ENCODE measurements at regions not wholly inside any gene's neighbourhood (a gene's known extent, or its start where the extent isn't known, plus 50 kb on each side); places are given as distances from the start of the nearest gene placed in this dataset.
"Not testable (repeated sequence)": the region's sequence is repeated elsewhere in the genome, so short reads cannot be mapped to it uniquely, and the experiment has no call there.

DNA sequence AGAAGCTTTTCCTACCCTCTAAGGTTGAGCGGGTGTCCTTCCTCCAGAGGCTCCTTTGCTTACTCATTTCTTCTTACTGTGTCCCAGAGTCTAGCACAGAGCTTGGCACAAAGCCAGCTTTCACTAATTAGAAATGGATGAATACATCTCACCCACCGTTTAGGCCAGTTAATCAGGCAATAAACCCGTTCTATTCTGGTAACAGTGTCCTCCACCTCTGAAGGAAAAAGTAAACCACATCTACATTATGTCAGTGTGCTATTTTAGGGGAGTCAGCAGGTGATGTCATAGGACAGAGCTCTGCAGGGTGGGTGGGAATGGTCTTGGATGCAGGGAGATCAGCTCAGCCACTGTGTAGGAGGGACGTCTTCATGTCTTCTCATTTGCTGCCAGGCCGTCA is 109.2 kb downstream of the OSTF1 start:
- DNase-seq (no peak), ATAC-seq (ENCODE audit: low read depth in 2 of 2) (no peak)
- Histone ChIP-seq H3K4me3 (ENCODE audit: low read depth, low read length) (no peak overlapping the region), H3K27ac (ENCODE audit: insufficient read depth, low read length, poor library complexity, severe bottlenecking) (no peak overlapping the region), H3K36me3 (ENCODE audit: control insufficient read depth, insufficient read depth, low read length) (no peaks in the 10 kb centered on the region), H3K27me3 (ENCODE audit: control insufficient read depth, insufficient read depth, low read length) (no peaks in the 10 kb centered on the region), H3K4me1 (ENCODE audit: control insufficient read depth, insufficient read depth, low read length, poor library complexity, severe bottlenecking) (no peaks in the 10 kb centered on the region), H3K9me3 (ENCODE audit: control insufficient read depth in 2 of 2, low read length in 2 of 2) (no peaks in the 10 kb centered on the region)
- H3K36me3 Mint-ChIP-seq: no peaks in the 10 kb centered on the region
- H3K4me1 Mint-ChIP-seq: peaks cover 0 to 4% (median 2%) of the 10 kb centered on the region in 4 donors
- peak overlapping the region in 1 of 3 donors; percentile 7 for H3K27ac Mint-ChIP-seq
- H3K9me3 Mint-ChIP-seq: no peaks in the 10 kb centered on the region
- no peak overlapping the region for H3K4me3 Mint-ChIP-seq
- no peaks in the 10 kb centered on the region for H3K27me3 Mint-ChIP-seq

DNA sequence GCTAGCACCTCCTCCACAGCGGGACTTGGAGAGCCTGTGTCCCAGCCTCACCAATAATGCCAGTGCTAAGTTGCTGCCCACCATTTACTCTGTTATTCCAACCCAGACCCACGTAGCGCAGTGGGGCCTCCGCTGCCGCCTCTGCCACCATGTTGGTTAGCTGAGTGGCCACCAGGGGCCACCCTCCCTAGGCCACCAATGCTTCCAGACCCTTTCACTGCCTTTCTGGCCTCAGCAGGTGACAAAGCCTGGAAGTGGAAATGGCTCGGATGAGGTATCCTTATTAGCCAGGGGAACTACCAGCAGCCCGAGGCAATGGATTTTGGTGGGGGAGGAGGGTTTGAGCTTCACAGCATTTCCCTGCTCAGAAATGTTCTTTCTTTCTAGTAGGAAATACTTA is 110.1 kb downstream of the OSTF1 start:
- Histone ChIP-seq H3K27ac (ENCODE audit: insufficient read depth, low read length, poor library complexity, severe bottlenecking) (no peak overlapping the region), H3K4me1 (ENCODE audit: control insufficient read depth, insufficient read depth, low read length, poor library complexity, severe bottlenecking) (no peaks in the 10 kb centered on the region), H3K9me3 (ENCODE audit: control insufficient read depth in 2 of 2, low read length in 2 of 2) (no peaks in the 10 kb centered on the region), H3K27me3 (ENCODE audit: control insufficient read depth, insufficient read depth, low read length) (no peaks in the 10 kb centered on the region), H3K4me3 (ENCODE audit: low read depth, low read length) (no peak overlapping the region), H3K36me3 (ENCODE audit: control insufficient read depth, insufficient read depth, low read length) (no peaks in the 10 kb centered on the region)
- no peaks in the 10 kb centered on the region for H3K9me3 Mint-ChIP-seq
- no peak overlapping the region for H3K4me3 Mint-ChIP-seq
- no peaks in the 10 kb centered on the region for H3K36me3 Mint-ChIP-seq
- no peaks in the 10 kb centered on the region for H3K27me3 Mint-ChIP-seq
- no peak overlapping the region for H3K27ac Mint-ChIP-seq
- ATAC-seq (ENCODE audit: low read depth in 2 of 2) (no peak), DNase-seq (no peak)
- peaks cover 0 to 4% (median 2%) of the 10 kb centered on the region in 4 donors for H3K4me1 Mint-ChIP-seq

DNA sequence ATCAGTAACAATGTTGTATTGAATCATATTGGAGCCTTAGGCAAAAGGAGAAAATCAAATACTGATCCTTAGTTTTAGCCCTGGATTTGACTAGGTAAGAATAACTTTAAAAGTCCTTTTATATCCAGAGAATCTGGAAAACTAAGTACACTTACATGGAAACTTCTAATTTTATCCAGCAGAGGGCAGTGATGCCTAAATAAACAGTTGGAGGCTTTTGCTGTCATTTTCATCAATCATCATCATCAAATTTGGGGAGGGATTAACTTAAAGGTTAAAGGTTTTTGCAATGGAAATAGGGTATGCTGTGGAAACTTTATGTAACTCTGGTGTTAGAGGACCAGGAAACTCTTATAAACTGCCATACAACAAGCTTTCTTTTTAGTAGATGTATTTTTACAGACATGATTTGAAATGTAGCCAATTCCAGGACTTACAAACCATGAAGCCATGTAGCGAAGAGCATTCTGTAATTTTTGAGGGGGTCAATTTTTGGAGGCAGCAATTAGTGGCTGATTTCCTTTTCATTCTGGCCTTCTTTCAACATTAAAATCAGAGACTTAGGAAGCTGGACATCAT is 112.7 kb downstream of the OSTF1 start:
- no peaks in the 10 kb centered on the region for H3K4me1 ChIP-seq (ENCODE audit: control insufficient read depth, insufficient read depth, low read length, poor library complexity, severe bottlenecking)
- no peaks in the 10 kb centered on the region for H3K9me3 ChIP-seq (ENCODE audit: control insufficient read depth in 2 of 2, low read length in 2 of 2)
- Mint-ChIP-seq H3K4me1 (peaks cover 0 to 4% (median 2%) of the 10 kb centered on the region in 4 donors), H3K27me3 (no peaks in the 10 kb centered on the region), H3K27ac (peak overlapping the region in 1 of 3 donors; percentile 78), H3K36me3 (no peaks in the 10 kb centered on the region), H3K4me3 (no peak overlapping the region), H3K9me3 (no peaks in the 10 kb centered on the region)
- H3K27me3 ChIP-seq (ENCODE audit: control insufficient read depth, insufficient read depth, low read length): no peaks in the 10 kb centered on the region
- no peak for ATAC-seq (ENCODE audit: low read depth in 2 of 2)
- H3K36me3 ChIP-seq (ENCODE audit: control insufficient read depth, insufficient read depth, low read length): no peaks in the 10 kb centered on the region
- peak in 2 of 3 donors; percentile 50 to 71 for DNase-seq
- H3K27ac ChIP-seq (ENCODE audit: insufficient read depth, low read length, poor library complexity, severe bottlenecking): no peak overlapping the region
- H3K4me3 ChIP-seq (ENCODE audit: low read depth, low read length): no peak overlapping the region

DNA sequence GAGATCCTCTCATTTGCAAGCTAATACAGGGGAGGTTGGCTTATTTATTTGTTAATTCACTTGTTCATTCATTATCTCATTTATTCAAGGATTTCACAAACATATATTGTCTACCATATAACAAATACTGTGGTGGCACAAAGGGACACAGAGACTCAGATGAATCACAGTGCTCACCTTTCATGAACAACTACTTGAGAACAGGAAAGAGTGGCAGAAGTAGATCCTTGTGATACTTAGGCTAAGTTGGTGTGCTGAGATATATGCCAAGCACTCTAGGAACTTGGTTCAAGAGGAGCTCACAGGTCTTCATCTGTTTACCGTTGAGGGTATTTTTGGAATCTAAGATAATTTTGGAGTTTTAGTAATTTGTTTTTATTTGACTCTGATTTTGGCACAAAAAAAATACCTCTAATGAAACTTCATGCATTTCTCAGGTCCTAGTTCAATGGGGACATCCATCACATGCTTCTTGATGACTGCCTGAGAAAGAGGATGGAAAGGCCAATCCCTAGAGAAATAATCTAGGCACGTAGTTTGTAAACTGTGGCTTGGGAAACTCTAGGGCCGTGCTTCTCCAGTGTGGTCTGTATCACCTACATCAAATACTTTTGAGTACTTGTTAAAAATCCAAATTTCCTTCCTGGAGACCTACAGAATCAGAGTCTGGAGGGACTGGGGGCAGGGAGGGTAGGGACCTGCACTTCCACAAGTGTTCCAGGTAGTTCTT is 113.3 kb downstream of the OSTF1 start:
- Mint-ChIP-seq H3K4me3 (no peak overlapping the region), H3K27me3 (no peaks in the 10 kb centered on the region), H3K4me1 (peaks cover 0 to 4% (median 2%) of the 10 kb centered on the region in 4 donors), H3K9me3 (no peaks in the 10 kb centered on the region), H3K36me3 (no peaks in the 10 kb centered on the region), H3K27ac (peak overlapping the region in 1 of 3 donors; percentile 78)
- Histone ChIP-seq H3K4me1 (ENCODE audit: control insufficient read depth, insufficient read depth, low read length, poor library complexity, severe bottlenecking) (no peaks in the 10 kb centered on the region), H3K36me3 (ENCODE audit: control insufficient read depth, insufficient read depth, low read length) (no peaks in the 10 kb centered on the region), H3K27me3 (ENCODE audit: control insufficient read depth, insufficient read depth, low read length) (no peaks in the 10 kb centered on the region), H3K4me3 (ENCODE audit: low read depth, low read length) (no peak overlapping the region), H3K9me3 (ENCODE audit: control insufficient read depth in 2 of 2, low read length in 2 of 2) (no peaks in the 10 kb centered on the region), H3K27ac (ENCODE audit: insufficient read depth, low read length, poor library complexity, severe bottlenecking) (no peak overlapping the region)
- DNase-seq: no peak
- ATAC-seq (ENCODE audit: low read depth in 2 of 2): no peak

DNA sequence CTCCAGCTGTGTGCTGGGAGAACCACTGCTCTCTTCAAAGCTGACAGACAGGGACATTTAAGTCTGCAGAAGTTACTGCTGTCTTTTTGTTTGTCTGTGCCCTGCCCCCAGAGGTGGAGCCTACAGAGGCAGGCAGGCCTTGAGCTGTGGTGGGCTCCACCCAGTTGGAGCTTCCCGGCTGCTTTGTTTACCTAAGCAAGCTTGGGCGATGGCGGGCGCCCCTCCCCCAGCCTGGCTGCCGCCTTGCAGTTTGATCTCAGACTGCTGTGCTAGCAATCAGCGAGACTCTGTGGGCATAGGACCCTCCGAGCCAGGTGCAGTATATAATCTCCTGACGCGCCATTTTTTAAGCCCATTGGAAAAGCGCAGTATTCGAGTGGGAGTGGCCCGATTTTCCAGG is 119.7 kb downstream of the OSTF1 start:
- peaks cover 17% of the 10 kb centered on the region for H3K36me3 Mint-ChIP-seq
- DNase-seq; H3K4me3 Mint-ChIP-seq; H3K27ac Mint-ChIP-seq; H3K9me3 ChIP-seq (ENCODE audit: control insufficient read depth in 2 of 2, low read length in 2 of 2); H3K27ac ChIP-seq (ENCODE audit: insufficient read depth, low read length, poor library complexity, severe bottlenecking); H3K27me3 ChIP-seq (ENCODE audit: control insufficient read depth, insufficient read depth, low read length); ATAC-seq (ENCODE audit: low read depth in 2 of 2); H3K27me3 Mint-ChIP-seq; H3K4me1 ChIP-seq (ENCODE audit: control insufficient read depth, insufficient read depth, low read length, poor library complexity, severe bottlenecking); H3K4me1 Mint-ChIP-seq; H3K4me3 ChIP-seq (ENCODE audit: low read depth, low read length); H3K9me3 Mint-ChIP-seq; H3K36me3 ChIP-seq (ENCODE audit: control insufficient read depth, insufficient read depth, low read length): not testable (repeated sequence)

DNA sequence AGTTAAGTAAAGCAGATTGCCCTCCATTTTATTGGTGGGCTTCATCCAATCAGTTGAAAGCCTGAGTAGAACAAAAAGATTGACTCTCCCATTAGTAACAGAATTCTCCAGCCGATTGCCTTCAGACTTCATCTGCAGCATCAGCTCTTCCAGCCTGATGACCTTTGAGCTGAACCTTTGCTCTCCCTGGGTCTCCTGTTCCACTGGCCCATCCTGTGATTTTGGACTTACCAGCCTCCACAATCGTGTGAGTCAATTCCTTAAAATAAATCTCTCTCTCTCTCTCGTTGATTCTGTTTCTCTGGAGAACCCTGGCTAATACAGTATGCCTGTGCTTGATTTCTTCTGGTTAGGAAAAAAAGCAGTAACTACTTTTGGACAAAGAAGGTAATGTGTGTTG is 121.9 kb downstream of the OSTF1 start:
- Mint-ChIP-seq H3K4me1 (no peaks in the 10 kb centered on the region), H3K27me3 (peaks cover 4% of the 10 kb centered on the region), H3K27ac (no peak overlapping the region), H3K4me3 (no peak overlapping the region), H3K9me3 (peaks cover 0 to 2% (median 0%) of the 10 kb centered on the region in 7 donors), H3K36me3 (peaks cover 19% of the 10 kb centered on the region)
- Histone ChIP-seq H3K27ac (ENCODE audit: insufficient read depth, low read length, poor library complexity, severe bottlenecking) (no peak overlapping the region), H3K4me1 (ENCODE audit: control insufficient read depth, insufficient read depth, low read length, poor library complexity, severe bottlenecking) (no peaks in the 10 kb centered on the region), H3K36me3 (ENCODE audit: control insufficient read depth, insufficient read depth, low read length) (no peaks in the 10 kb centered on the region), H3K27me3 (ENCODE audit: control insufficient read depth, insufficient read depth, low read length) (no peaks in the 10 kb centered on the region), H3K4me3 (ENCODE audit: low read depth, low read length) (no peak overlapping the region), H3K9me3 (ENCODE audit: control insufficient read depth in 2 of 2, low read length in 2 of 2) (no peaks in the 10 kb centered on the region)
- no peak for DNase-seq
- no peak for ATAC-seq (ENCODE audit: low read depth in 2 of 2)

DNA sequence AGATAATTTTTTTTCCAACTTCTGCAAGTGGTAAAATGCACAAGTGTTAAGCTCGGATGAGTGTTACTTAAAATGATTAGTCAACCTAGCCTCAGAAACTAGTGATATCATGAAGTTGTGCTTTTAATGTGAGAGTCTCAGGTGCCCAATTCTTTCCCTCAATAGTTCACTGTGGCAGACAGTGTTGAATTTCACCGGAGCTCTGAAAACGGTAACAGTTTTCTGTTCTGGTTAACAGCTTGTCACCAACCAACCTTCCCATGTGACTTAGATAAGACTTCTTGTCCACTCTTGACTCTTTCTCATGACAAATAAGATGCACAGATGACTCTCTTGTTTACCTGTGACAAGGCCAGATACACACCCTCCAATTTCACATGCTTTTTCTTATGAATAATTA is 125.5 kb downstream of the OSTF1 start:
- H3K27ac ChIP-seq (ENCODE audit: insufficient read depth, low read length, poor library complexity, severe bottlenecking): no peak overlapping the region
- DNase-seq: no peak
- no peak for ATAC-seq (ENCODE audit: low read depth in 2 of 2)
- H3K9me3 ChIP-seq (ENCODE audit: control insufficient read depth in 2 of 2, low read length in 2 of 2): no peaks in the 10 kb centered on the region
- no peaks in the 10 kb centered on the region for H3K4me1 Mint-ChIP-seq
- no peaks in the 10 kb centered on the region for H3K4me1 ChIP-seq (ENCODE audit: control insufficient read depth, insufficient read depth, low read length, poor library complexity, severe bottlenecking)
- no peak overlapping the region for H3K4me3 Mint-ChIP-seq
- peaks cover 25% of the 10 kb centered on the region for H3K36me3 Mint-ChIP-seq
- H3K27me3 ChIP-seq (ENCODE audit: control insufficient read depth, insufficient read depth, low read length): no peaks in the 10 kb centered on the region
- no peak overlapping the region for H3K4me3 ChIP-seq (ENCODE audit: low read depth, low read length)
- peaks cover 0 to 2% (median 0%) of the 10 kb centered on the region in 7 donors for H3K9me3 Mint-ChIP-seq
- no peak overlapping the region for H3K27ac Mint-ChIP-seq
- H3K27me3 Mint-ChIP-seq: peaks cover 4% of the 10 kb centered on the region
- no peaks in the 10 kb centered on the region for H3K36me3 ChIP-seq (ENCODE audit: control insufficient read depth, insufficient read depth, low read length)

All from CD4-positive, CD25-positive, alpha-beta regulatory T cell (primary cell).